Stomach (tissue), 8 donors: ENCODE measurements at regions not wholly inside any gene's neighbourhood (a gene's known extent, or its start where the extent isn't known, plus 50 kb on each side); places are given as distances from the start of the nearest gene placed in this dataset.

ENCODE experiments used
- DNase-seq, 2 donors: peaks; one replicate each; pipeline versions ENCODE4 v3.0.0 to v3.0.0-alpha.2; 2013 to 2019
- H3K27ac ChIP-seq, 5 donors: fragments of 200-600 bp in 4 of 5; sonication (generic) in 4 of 5; one replicate each; pipeline ENCODE4 v1.5.1; 2013 to 2019; ENCODE audit warnings: mild to moderate bottlenecking in 1 of 5, moderate library complexity in 1 of 5
- H3K27me3 ChIP-seq, 3 donors: fragments of 200-600 bp; sonication (generic); one replicate each; pipeline ENCODE4 v1.5.1; 2017 to 2019; ENCODE audit warnings: mixed run types in 1 of 3
- H3K36me3 ChIP-seq, 4 donors: fragments of 200-600 bp; sonication (generic); 1 replicate in 3 of 4; 2 replicates in 1 of 4; pipeline ENCODE4 v1.5.1; 2016 to 2019
- H3K4me1 ChIP-seq, 4 donors: fragments of 200-600 bp; sonication (generic); one replicate each; pipeline ENCODE4 v1.5.1; 2016 to 2019
- H3K4me3 ChIP-seq, 4 donors: fragments of 200-600 bp; sonication (generic) in 3 of 4; one replicate each; pipeline ENCODE4 v1.5.1; 2016 to 2019; ENCODE audit warnings: mild to moderate bottlenecking in 1 of 4
- H3K9me3 ChIP-seq, 4 donors: fragments of 200-600 bp; sonication (generic); one replicate each; pipeline ENCODE4 v1.5.1; 2016 to 2019
- EP300 ChIP-seq: sonication (generic); formaldehyde crosslinking; IDR thresholded peaks from one replicate; pipeline ENCODE4 v1.6.1; 2017; ENCODE audit warnings: antibody characterized with exemption
- POLR2A ChIP-seq, 4 donors: fragments of 450-650 bp; IDR thresholded peaks; one replicate each; pipeline ENCODE4 v1.6.1; 2016; ENCODE audit warnings: antibody characterized with exemption in 4 of 4, control low read depth in 2 of 4, mild to moderate bottlenecking in 1 of 4, moderate library complexity in 1 of 4
- POLR2AphosphoS5 ChIP-seq, 3 donors: sonication (generic); formaldehyde crosslinking; IDR thresholded peaks; one replicate each; pipeline ENCODE4 v1.6.1; 2016; ENCODE audit warnings: antibody characterized with exemption in 3 of 3
- WGBS, 5 donors: extraction: QIAGEN DNeasy Blood & Tissue Kit in 3 of 5; methylation state at CpG; one replicate each; pipeline versions ENCODE4 v1.1.5 to v1.1.7; 2013 to 2018; 5-methylcytosine and 5-hydroxymethylcytosine counted together
- intact Hi-C: fragments of 100-400 bp; cut with DNase I; formaldehyde crosslinking; loops from one replicate; pipeline ENCODE4 v1.15.1; 2023; ENCODE audit warnings: low total_unique reads
- TF ChIP-seq, protein P1 (sequence below), 7 experiments: fragments of 450-650 bp in 4 of 7; fragments of 200-600 bp in 3 of 7; sonication (generic) in 3 of 7; IDR thresholded peaks; one replicate each; pipeline ENCODE4 v1.5.1; 2016 to 2019; ENCODE audit warnings: antibody characterized with exemption in 7 of 7, control low read depth in 2 of 7, mild to moderate bottlenecking in 1 of 7
- donor health status: healthy with polysubstance abuse.
- donor health status: Bipolar disorder and iron deficiency.
- donor health status: healthy.

DNA sequence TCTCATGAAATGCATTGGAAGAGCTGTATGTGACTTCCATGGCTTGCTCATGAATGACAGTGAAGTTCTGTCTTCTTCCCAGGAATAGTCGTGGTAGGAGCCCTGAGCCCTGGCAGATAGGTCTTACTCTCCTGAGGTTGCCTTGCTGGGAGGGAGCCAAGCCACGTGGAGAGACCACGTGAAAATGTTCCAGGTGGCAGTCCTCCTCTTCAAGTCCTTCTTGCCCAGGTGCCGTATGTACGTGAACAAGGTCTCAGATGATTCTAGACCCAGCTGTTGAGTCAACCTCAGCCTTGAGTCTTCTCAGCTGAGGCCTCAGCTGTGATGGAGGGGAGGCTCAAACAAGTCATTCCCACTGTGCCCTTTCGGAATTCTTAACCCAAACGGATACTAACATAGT is 192.4 kb upstream of the PRDM1 start:
- Histone ChIP-seq H3K4me1 (no peaks in the 10 kb centered on the region), H3K9me3 (no peaks in the 10 kb centered on the region), H3K27me3 (no peaks in the 10 kb centered on the region), H3K36me3 (no peaks in the 10 kb centered on the region), H3K4me3 (no peak overlapping the region), H3K27ac (peak overlapping the region in 1 of 5 donors; percentile 4)
- 88 to 95% (median 91%) methylated on average over 7 of the region's 7 CpGs for WGBS, 5 donors
- peak in 1 of 2 donors; percentile 37 for DNase-seq
- TF ChIP-seq POLR2A (IDR thresholded peaks at IDR 0.05) (no peak), POLR2AphosphoS5 (IDR thresholded peaks at IDR 0.05) (no peak), EP300 (no peak)
- intact Hi-C loops: no loop called here

DNA sequence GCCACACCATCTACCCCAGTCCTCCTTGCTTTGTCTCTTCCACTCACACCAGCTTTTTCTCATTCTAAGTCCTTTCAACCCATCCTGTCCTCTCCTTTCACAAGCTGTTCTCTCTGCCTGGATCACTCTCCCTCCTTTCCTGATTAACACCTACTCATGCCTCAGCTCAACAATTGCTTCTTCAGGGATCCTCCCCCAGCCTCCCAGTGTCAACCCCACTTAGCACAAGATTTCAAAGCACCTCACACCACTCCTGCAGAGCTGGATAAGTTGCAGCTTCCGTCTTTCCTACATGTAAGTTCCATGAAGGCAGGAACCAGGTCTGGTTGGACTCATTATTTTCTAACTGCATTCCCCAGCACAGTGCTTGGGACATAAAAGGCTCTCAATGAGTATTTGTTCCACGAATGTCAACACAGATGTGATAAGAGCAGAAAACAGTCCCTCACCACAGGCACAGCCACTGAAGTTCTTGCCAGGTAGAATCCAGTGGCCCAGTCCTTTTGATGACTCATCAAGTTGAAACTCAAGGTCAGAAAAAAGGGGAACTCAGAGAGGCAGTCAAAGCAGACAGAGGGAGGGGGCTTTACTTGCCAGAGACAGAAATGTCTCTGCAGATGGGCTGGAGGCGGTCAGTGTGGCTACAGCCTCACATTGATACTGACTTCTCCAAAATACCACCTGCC is 193.4 kb upstream of the PRDM1 start:
- Histone ChIP-seq H3K4me1 (no peaks in the 10 kb centered on the region), H3K9me3 (no peaks in the 10 kb centered on the region), H3K4me3 (no peak overlapping the region), H3K27me3 (no peaks in the 10 kb centered on the region), H3K36me3 (no peaks in the 10 kb centered on the region), H3K27ac (peak overlapping the region in 1 of 5 donors; percentile 40)
- peak; percentile 37 to 45 for DNase-seq
- TF ChIP-seq POLR2A (IDR thresholded peaks at IDR 0.05) (no peak), POLR2AphosphoS5 (IDR thresholded peaks at IDR 0.05) (peak in 1 of 3 donors; percentile 10)
- intact Hi-C loops: no loop called here
- WGBS, 5 donors: 57 to 67% (median 63%) methylated on average over 3 of the region's 3 CpGs

- no peak for DNase-seq
- H3K4me1 ChIP-seq: no peaks in the 10 kb centered on the region
- TF ChIP-seq, protein P1, sequence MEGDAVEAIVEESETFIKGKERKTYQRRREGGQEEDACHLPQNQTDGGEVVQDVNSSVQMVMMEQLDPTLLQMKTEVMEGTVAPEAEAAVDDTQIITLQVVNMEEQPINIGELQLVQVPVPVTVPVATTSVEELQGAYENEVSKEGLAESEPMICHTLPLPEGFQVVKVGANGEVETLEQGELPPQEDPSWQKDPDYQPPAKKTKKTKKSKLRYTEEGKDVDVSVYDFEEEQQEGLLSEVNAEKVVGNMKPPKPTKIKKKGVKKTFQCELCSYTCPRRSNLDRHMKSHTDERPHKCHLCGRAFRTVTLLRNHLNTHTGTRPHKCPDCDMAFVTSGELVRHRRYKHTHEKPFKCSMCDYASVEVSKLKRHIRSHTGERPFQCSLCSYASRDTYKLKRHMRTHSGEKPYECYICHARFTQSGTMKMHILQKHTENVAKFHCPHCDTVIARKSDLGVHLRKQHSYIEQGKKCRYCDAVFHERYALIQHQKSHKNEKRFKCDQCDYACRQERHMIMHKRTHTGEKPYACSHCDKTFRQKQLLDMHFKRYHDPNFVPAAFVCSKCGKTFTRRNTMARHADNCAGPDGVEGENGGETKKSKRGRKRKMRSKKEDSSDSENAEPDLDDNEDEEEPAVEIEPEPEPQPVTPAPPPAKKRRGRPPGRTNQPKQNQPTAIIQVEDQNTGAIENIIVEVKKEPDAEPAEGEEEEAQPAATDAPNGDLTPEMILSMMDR (IDR thresholded peaks at IDR 0.05): no peak
- no peak for TF ChIP-seq POLR2A (IDR thresholded peaks at IDR 0.05)
- TF ChIP-seq POLR2AphosphoS5 (IDR thresholded peaks at IDR 0.05): no peak
- no peak for TF ChIP-seq EP300
- no peak overlapping the region for H3K27ac ChIP-seq
- no peak overlapping the region for H3K4me3 ChIP-seq
- no peaks in the 10 kb centered on the region for H3K27me3 ChIP-seq
- H3K36me3 ChIP-seq: no peaks in the 10 kb centered on the region
- no peaks in the 10 kb centered on the region for H3K9me3 ChIP-seq
- intact Hi-C loops: no loop called here
- WGBS, 5 donors: 72 to 85% (median 81%) methylated on average over 4 of the region's 4 CpGs
These were observed 195.5 kb upstream of the PRDM1 start for GRCh38 chr6:105890521-105891244.

DNA sequence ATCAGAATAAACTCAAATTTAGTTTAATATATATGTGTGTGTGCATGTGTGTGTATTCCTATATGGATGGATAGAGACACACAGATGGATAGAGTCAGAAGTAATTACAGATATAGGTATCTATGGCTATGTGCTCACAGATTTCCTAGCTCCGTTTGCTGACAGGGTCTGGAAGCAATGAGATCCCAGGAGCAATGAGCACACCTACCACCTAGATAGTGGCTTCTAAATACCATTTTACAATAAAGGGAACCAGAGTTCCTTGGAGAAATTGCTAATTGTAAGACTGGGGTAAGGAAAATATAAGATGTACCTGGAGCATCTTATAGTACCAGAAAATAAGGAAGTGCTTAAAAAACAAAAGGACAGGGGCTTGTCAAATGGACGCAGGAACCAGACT is 196.2 kb upstream of the PRDM1 start:
- Histone ChIP-seq H3K4me3 (no peak overlapping the region), H3K4me1 (no peaks in the 10 kb centered on the region), H3K9me3 (no peaks in the 10 kb centered on the region), H3K27me3 (no peaks in the 10 kb centered on the region), H3K36me3 (no peaks in the 10 kb centered on the region), H3K27ac (no peak overlapping the region)
- TF ChIP-seq POLR2A (IDR thresholded peaks at IDR 0.05) (no peak), POLR2AphosphoS5 (IDR thresholded peaks at IDR 0.05) (no peak), EP300 (no peak)
- TF ChIP-seq, protein P1 (IDR thresholded peaks at IDR 0.05): no peak
- intact Hi-C loops: no loop called here
- WGBS, 5 donors: 95 to 100% (median 97%) methylated on average over 2 of the region's 2 CpGs
- DNase-seq: no peak

- no peak overlapping the region for H3K27ac ChIP-seq
- no peak overlapping the region for H3K4me3 ChIP-seq
- H3K4me1 ChIP-seq: peaks cover 0 to 5% (median 0%) of the 10 kb centered on the region in 4 donors
- H3K36me3 ChIP-seq: no peaks in the 10 kb centered on the region
- intact Hi-C loops: no loop called here
- WGBS, 5 donors: 87 to 93% (median 92%) methylated on average over 7 of the region's 7 CpGs
- H3K27me3 ChIP-seq: no peaks in the 10 kb centered on the region
- TF ChIP-seq POLR2AphosphoS5 (IDR thresholded peaks at IDR 0.05) (no peak), POLR2A (IDR thresholded peaks at IDR 0.05) (no peak), EP300 (no peak)
- TF ChIP-seq, protein P1 (IDR thresholded peaks at IDR 0.05): no peak
- DNase-seq: no peak
- no peaks in the 10 kb centered on the region for H3K9me3 ChIP-seq
These were observed 199.2 kb upstream of the PRDM1 start for GRCh38 chr6:105886814-105887544.
